ENCODE measurements at regions not wholly inside any gene's neighbourhood (a gene's known extent, or its start where the extent isn't known, plus 50 kb on each side); places are given as distances from the start of the nearest gene placed in this dataset.

- DNase-seq, result no peak
These were observed 222.4 kb upstream of the CNTN5 start for GRCh38 chr11:98798333-98798732.

GRCh38 chr11:98800696-98801095 lies 220.1 kb upstream of the CNTN5 start:
- DNase-seq, result no peak

GRCh38 chr11:98828986-98829708 lies 191.6 kb upstream of the CNTN5 start:
- no peak for DNase-seq

DNA sequence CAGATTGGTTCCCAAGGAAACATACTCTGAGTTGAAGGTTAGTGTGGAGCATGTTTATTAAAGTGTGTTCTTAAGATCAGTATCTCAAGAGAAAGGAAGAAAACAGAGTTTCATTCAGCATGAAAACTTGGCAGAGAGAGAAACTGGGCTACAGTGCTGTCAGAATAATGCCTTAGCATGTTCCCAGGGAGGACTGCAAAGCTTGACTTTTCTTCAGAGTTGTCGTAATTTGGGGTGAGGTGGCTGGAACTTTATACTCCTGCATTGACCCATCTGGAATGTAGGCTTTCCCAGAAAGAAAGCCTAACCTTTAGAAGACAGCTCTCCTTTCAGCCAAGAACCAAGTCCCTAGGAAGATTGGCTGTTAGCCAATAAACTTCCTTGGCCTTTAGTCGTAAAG lies 190.8 kb upstream of the CNTN5 start:
- DNase-seq, result no peak

DNA sequence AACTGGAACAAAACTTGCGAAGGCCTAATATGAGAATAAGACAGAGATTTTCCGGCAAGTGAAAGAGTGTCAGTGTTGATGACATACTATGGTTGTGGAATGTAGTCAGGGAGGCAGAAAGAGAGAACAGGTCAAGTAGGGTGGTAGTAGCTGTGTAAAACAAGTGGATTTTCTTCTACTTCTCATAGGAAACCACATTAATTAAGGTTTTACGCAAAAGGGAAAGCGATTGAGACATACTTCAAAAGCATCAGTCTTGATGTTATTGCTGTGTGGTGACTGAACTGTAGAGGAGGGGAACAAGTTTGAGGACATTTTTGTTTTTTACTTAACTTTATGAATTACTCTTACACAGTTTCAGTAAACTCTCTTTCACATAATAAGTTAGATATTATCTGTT lies 186.0 kb upstream of the CNTN5 start:
- no peak for DNase-seq

- no peak for DNase-seq
These were observed 185.4 kb upstream of the CNTN5 start for GRCh38 chr11:98835335-98835734.

DNA sequence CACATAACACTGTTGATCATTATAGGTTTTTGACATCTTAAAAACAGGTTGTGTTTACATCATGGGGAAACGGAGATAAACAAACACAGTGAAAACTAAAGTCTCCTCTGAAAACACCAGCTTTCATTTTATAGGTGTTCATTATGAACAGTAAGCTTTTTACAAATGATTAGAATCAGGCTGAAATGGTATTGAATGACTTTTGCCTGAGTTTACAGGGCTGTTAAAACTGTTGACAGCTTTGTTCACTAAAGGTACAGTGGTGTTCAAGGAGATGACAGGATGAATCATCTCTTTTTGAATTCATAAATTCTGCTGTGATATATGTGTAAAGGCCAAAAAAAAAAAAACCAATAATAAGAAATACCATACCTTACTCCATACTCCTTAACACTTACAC lies 184.6 kb upstream of the CNTN5 start:
- DNase-seq, result no peak

- no peak for DNase-seq
These were observed 178.6 kb upstream of the CNTN5 start for GRCh38 chr11:98842187-98842586.

DNA sequence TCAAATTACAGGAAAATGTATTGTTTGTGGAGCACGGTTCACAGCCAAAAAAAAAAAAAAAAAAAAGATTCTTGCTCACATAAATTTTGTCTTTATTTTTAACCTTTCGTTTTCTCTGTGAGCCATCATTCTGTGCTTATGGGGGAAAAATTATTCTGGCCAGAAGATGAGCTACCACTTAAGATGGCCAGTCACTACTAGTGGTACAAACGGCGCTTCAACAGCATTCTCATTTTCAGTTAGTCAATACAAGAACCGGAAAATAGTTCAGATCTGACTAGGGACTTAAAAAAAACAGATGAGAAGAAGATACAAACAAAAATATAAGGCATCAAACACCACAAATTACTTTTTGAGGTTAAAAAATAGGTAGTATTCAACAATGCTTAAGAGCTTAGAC lies 158.6 kb upstream of the CNTN5 start:
- no peak for DNase-seq

DNA sequence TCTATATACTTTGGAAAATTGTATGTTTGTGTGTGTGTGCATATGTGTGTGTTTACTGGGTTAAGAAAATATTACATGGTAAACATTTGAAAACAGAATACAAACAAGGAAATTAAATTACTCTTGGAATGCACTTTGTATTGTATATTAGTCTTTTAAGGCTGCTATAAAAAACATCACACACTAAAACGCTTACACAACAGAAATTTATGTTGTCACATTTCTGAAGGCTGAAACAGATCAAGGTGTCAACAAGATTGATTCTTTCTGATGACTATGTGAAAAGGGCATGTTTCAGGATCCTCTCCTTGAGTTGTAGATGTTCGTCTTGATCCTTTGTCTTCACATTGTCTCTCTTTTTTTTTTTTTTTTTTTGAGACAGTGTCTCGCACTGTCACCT lies 149.1 kb upstream of the CNTN5 start:
- no peak for DNase-seq

DNA sequence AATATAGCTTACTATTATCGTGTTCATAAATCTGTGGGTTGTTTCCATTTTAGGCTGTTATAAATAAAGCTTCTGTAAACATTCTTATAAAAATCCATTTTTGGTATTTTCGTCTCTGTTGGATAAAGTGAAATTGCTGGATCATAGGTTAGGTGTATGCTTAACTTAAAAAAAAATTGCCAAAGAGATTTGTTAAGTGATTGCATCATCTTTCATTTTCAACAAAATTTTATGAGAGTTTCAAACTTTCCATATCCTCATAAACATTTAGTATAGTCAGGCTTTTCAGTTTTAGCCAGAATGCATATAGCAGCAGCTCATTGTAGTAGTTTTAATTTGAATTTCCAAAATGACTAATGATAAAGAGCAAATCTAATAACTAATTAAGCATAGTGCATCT lies 146.7 kb upstream of the CNTN5 start:
- DNase-seq, result no peak

DNA sequence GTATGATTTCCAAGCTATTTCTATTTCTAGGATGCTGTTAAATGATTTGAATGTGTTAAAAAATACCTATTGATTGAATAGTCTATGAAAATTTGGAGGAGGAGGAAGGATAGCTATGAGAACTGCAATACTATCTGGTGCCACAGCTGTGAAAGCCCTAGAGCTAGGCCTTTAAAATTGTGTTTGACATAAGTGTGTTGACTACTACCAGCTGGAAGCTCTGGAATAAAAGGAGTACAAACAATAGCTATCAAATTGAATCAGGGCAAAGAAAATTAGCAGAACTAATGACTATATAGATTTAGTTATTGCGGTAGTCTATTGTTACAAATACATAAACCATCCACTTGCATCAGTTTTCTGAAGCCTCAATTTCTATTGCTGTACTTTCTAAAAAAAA lies 124.8 kb upstream of the CNTN5 start:
- no peak for DNase-seq

DNA sequence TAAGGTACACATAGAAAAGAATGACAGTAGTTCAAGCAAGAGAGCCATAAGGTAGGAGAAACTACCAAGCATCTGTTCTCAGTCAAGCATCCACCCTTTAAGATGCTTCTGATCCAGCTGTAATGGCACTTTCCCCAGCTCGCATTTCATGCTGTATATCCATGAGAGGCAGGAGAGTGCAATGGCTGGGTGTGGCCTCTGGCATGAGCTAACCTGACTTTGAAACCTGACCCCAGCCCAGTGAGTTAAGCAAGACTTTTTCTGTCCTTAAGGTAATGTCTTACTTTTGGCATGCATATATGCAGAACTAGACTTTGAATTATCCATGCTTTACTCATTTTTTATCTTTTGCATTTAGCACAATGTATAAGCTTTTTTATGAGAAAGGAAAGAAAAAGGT lies 79.8 kb upstream of the CNTN5 start:
- DNase-seq, result no peak

DNA sequence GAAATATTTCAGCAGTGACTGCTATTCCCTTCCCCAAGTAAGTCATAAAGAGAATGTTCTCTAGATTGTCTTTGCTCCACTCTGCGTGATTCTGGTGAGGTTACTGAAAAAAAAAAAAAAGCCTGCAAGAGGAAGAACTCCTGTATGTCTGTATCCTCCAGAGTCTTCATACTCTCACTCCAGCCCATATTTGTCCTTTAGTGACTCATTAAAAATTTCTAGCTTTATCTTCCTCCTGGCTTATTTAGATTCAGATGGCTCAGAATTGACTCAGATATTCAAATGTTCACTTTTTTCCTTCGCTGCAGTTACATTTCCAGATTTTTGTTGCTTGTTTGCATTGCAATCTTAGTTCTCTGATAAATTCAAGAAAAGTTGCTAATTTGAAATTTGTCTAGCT lies 76.3 kb upstream of the CNTN5 start:
- DNase-seq, result no peak

DNA sequence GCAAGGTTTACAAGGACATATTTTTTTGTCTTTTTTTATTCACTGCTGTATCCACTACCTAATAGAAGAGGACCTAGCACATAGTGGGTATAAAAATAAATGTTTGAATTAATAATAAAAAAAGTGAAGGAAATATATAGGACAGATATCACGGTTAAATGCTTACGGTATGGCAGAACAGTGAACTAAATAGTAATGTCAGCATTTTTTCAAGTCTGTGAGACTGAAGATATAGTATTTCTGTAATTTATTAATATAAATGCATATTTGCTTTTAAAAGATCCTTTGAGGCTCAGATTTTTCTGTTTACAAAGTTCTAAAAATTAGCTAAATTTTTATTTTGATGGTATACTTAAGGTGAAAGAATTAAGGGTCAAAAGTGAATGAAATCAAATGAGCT lies 68.6 kb upstream of the CNTN5 start:
- DNase-seq, result no peak

DNA sequence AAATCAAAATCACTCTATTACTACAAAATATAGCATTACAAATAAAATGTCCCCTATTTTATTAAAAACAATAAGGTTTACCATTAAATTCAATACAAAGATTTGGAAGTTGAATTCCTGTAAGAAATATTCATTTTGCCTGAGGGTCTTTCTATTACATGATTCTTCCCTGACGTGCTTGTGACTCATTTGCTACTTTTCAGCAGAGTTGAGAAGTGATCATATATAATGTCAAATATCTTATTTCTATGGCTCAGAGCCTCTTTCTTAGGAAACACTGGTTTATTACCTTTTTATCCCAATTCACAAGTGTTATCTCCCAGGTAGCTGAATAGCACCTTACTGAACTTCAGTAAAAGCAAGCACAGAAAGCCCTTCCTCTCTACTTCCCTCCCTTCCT lies 65.2 kb upstream of the CNTN5 start:
- no peak for DNase-seq

DNA sequence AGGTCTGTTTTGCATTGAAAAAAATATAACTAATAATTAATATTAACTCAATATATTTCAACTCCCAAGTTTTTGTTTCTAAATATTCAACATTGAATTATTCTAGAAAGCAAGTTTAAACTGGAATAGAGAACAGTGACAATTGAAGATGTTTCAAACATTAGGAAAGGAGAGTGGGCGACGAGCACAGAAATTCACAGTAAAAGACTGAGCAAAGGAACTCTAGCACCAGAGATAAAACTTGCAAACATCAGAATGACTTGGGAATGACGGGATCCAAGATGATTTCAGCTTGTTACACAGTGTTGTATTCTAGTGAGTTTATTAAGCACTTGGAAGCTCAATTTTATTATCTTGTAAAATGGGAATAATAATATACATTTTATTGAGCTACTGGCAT lies 56.6 kb upstream of the CNTN5 start:
- no peak for DNase-seq

DNA sequence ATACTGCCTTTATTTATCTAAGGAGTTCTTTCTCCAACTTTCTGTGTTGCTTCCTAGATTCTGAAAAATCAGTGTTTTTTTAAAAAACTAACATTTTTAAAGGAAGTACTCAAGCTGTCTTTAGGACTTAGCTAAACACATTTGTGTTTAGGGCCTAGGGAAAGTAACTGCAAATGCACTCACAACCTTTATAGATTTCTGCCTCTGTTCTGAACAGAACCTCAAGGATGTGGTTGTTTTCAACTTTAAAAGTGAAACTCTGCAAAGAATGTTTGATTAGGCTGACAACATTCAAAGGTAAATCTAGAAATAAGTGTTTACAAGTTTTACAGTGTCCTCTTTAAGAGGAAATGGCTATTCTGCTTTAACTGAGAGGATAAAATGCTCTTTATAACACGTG lies 55.4 kb upstream of the CNTN5 start:
- DNase-seq, result no peak

- no peak for DNase-seq
These were observed 55.0 kb upstream of the CNTN5 start for GRCh38 chr11:98965775-98966174.

DNA sequence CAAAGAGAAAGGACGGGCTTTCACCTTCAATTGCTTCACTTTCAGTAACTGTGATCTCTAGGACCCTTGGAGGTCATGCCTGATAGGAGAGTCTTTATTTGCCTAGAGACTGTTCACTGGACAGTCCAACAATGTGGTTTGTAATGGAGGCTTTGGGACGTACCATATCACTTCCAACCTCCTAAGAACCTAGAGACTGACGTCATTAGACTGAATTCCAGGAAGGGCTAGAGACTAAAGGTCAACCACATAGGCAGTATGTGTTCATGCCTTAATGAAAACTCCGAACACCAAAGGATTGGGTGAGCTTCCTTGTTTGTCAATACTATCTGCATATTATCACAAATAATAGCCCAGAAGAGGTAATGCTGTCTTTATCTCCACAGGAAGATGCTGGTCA lies 53.7 kb upstream of the CNTN5 start:
- no peak for DNase-seq
